ENCODE measurements at regions not wholly inside any gene's neighbourhood (a gene's known extent, or its start where the extent isn't known, plus 50 kb on each side); places are given as distances from the start of the nearest gene placed in this dataset.

GRCh38 chr2:240348522-240348921, 86.9 kb upstream of the GPC1 start:
- no peak for TF ChIP-seq ZFX (IDR thresholded peaks at IDR 0.05)
- H3K27ac ChIP-seq, result no peak overlapping the region

- TF ChIP-seq CTCF (conservative IDR thresholded peaks at IDR 0.05) (no peak), ZFX (IDR thresholded peaks at IDR 0.05) (no peak)
- H3K27ac ChIP-seq, result no peak overlapping the region
Measured at GRCh38 chr2:240349133-240350005, 86.1 kb upstream of the GPC1 start.

GRCh38 chr2:240350006-240350355, 85.5 kb upstream of the GPC1 start:
- no peak overlapping the region for H3K27ac ChIP-seq
- TF ChIP-seq CTCF (conservative IDR thresholded peaks at IDR 0.05) (no peak), ZFX (IDR thresholded peaks at IDR 0.05) (no peak)

GRCh38 chr2:240350696-240351087, 84.8 kb upstream of the GPC1 start:
- no peak overlapping the region for H3K27ac ChIP-seq
- TF ChIP-seq ZFX (IDR thresholded peaks at IDR 0.05) (no peak), CTCF (conservative IDR thresholded peaks at IDR 0.05) (no peak)

- H3K27ac ChIP-seq, result no peak overlapping the region
- TF ChIP-seq CTCF (conservative IDR thresholded peaks at IDR 0.05) (no peak), ZFX (IDR thresholded peaks at IDR 0.05) (no peak)
Measured at GRCh38 chr2:240351088-240351741, 84.2 kb upstream of the GPC1 start.

- no peak overlapping the region for H3K27ac ChIP-seq
- TF ChIP-seq ZFX (IDR thresholded peaks at IDR 0.05) (no peak), CTCF (conservative IDR thresholded peaks at IDR 0.05) (no peak)
Measured at GRCh38 chr2:240351826-240352426, 83.5 kb upstream of the GPC1 start.

GRCh38 chr2:240353086-240353798, 82.2 kb upstream of the GPC1 start:
- no peak for TF ChIP-seq ZFX (IDR thresholded peaks at IDR 0.05)
- no peak for TF ChIP-seq CTCF (conservative IDR thresholded peaks at IDR 0.05)
- H3K27ac ChIP-seq, result no peak overlapping the region

Data from C4-2B (cell line).